CD4-positive, alpha-beta T cell treated with Interleukin-15 for 4 hours (primary cell): ENCODE measurements at regions not wholly inside any gene's neighbourhood (a gene's known extent, or its start where the extent isn't known, plus 50 kb on each side); places are given as distances from the start of the nearest gene placed in this dataset.
"Not testable (repeated sequence)": the region's sequence is repeated elsewhere in the genome, so short reads cannot be mapped to it uniquely, and the experiment has no call there.

ENCODE experiments used
- DNase-seq: peaks from one replicate; pipeline ENCODE4 v3.0.0-alpha.2; 2020; ENCODE audit warnings: low spot score

DNA sequence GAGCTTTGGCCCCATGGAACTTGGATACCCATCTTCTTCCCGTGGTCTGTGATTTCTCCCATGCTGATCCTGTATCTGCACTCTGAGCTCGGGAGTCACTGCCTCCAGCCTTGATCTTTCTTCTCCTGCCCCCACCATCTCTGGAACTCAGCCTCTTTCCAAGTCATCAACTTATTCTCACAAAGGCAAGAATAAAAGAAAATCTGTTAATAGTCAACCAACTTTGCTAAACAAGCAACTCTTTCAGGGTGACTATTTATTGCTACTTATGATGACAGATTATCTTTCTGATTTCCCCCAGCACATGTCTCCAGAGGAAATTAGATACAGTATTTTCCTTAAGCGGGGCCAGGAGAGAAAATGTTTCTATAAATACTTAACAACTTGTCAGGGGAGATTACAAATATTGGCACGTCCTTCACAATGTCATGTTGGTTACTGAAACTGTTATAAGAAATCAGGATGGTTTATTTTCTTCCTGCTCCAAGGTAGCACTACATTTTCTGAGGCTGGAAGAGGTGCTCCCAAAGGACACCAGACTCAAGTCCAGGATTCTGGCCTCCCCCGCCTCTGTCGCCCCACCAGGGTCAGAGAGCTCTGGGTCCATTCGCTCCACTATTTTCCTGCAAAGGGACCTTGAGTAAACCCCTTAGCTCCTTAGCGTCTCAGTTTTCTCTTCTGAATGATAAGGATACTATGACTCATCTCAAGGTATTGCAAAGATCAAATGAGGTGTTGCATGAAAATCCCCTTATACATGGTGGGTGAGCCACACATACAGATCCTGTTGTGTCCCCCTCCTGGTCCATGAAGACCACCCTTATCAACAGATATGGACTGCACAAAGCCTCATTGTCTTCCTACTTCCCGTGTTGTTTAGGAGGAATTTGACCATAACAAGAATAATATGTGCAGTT lies 205.2 kb upstream of the WSCD1 start:
- DNase-seq = no peak

DNA sequence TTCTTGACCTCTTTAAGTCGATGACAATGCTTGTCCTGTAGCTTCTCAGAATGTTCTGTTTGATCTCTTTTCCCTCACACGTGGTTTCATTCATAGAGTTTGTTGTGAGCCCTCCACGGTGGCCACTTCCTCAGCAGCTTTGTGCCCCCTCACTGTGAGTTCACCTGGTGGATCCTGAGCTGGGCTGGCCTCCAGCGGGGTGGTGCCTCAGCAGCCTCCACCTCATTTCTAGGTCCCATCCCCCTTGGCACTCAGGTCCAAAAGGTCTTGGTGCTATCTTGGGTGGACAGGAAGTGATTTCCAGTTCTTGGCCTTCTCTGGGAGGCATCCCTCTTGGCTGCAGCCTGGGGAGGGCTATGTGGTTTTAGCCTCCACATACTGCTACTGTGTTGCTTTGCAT lies 203.2 kb upstream of the WSCD1 start:
- DNase-seq = no peak

DNA sequence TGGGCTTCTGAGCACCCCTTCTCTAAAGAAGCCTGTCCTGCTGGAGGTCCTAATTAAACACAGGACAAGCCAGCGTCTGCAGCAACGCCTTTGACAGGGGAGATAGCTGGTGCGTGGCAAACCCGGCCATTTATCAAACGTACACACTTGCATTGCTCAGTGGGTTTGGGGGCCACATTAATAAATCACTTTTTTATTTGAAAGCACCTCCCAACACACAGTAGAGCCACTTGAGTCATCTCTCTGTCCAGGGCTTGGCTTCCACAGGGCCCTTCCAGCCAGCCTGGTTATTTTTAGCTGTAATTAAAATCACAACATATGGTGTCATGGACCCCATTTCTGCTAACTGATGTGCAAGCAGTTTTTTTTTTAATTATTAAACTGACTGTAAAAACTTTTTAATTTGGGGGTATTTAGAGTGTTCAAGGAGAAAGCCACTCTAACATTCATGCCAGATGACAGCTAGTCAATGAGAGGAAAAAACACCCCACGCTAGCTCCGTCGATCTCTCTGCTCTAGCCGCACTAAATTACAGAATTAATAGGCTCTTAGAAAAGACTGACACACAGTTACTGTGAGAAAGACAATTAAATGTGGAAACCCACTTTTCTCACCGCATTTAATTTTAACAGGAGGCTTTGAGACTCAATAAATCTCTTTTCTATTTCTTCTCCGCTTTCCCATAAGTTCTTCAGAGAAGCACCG lies 201.0 kb upstream of the WSCD1 start:
- no peak for DNase-seq

DNA sequence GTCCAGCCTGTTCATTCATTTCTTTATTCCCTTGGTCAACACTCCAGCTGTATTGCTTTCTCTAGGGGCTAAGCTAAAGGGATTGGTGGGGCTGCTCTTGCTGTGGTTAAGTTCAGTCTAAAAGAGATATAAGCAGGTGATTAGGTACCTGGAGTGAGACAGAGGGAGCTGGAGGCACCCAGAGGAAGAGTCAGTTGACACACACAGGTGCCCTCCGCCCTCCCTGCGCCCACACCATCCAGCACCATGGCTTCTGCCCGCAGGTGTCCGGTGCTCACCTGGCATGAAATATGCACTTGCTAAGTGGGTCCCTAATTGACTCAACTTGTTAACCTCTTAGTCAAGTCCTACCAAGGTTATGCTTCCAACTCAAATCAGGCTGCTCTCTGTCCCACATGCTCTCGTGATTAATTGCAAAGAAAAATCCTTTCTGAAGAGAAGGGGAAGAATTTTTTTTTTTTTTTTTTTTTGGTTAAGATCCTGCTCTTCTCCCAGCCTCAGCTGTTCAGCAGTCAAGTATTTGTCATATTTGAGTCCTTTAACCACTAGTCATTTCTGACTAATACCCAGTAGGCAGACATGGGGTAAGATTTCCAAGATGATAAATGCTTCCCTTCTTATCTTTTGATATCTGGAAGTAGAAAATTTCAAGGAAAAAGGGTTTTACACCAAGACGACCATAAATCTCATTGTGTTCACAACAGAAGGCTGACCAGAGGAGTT lies 199.8 kb upstream of the WSCD1 start:
- no peak for DNase-seq

DNA sequence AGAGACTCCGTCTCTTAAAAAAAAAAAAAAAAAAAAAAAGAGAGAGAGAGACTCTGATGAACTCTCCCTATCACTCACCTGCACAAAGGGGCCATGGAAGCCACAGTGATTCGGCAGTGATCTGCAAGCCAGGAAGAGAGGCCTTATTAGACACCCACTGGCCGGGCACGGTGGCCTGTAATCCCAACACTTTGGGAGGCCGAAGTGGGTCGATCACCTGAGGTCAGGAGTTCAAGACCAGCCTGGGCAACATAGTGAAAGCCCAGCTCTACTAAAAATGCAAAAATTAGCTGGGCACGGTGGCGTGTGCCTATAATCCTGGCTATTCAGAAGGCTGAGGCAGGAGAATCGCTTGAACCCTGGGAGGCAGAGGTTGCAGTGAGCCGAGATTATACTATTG lies 198.5 kb upstream of the WSCD1 start:
- DNase-seq = no peak

DNA sequence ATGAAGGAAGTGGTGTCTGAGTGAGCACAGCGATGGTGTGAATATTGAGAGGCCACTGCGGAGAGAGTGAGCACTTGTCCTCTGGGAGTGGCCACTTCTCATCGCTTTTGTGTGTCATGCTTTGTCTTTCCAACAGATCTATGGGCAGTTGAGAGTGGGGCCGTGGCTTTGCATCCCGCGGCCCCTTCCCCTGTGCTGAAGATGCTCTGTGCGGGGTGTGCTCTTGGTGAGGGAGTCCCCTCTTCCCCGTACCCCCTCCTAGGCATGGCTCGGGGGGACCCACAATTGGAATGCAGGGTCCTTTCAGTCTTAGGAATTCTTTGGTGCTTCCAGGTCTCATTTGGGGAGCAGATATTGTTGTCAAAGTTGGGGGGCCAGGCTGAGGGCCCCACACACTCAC lies 197.3 kb upstream of the WSCD1 start:
- no peak for DNase-seq

DNA sequence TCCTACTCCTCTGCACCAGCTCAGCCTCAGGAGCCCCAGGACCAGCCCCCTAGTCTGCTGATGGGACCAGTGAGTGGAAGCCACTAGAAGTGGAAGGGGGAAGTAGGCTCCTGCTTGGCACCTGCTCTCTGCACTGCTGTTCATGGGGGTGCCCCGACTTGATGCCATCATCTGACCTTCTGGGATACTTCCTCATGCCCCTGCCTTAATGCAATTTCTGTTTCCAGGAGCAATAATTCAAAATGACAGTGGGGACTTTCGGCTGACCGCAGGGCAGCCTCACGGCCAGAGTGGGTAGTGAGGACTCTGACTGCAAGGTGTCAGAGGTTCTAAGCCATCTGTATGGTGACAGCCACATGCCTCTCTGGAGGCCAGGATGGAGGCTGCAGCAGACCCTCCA lies 196.4 kb upstream of the WSCD1 start:
- no peak for DNase-seq

DNA sequence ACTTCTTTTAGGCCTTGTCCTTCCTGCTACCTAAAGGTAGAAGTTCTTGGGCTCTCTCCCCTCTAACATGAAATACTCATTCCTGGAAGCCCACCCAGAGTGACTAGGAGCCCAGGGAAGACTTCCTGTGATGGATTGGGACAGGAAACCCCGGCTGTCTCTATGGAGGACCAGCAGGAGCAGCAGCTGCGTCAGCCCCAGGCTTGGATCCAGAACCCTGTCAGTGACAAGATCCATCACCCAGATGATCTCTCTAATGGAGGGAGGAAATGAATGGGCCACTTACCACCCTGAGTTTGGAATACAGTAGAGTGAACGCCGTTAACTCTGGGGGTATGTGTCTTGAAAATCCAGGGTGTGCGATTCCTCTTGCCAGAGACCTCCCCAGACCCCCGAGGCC lies 195.7 kb upstream of the WSCD1 start:
- no peak for DNase-seq

DNA sequence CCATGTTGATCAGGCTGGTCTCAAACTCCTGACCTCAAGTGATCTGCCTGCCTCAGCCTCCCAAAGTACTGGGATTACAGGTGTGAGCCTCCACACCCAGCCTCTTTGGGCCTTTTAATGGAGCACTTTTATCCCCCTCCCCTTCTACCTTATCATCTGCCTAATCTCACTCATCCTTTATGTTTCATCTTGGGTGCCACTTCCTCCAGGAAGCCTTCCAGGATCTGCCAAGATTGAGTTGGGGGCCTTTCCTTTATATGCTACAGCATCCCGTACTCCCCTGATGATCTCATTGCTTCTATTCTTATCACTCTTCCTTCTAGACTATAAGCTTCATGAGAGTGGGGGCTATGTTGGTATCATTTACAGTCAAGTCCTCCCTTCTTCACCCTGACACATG lies 192.8 kb upstream of the WSCD1 start:
- DNase-seq = no peak

DNA sequence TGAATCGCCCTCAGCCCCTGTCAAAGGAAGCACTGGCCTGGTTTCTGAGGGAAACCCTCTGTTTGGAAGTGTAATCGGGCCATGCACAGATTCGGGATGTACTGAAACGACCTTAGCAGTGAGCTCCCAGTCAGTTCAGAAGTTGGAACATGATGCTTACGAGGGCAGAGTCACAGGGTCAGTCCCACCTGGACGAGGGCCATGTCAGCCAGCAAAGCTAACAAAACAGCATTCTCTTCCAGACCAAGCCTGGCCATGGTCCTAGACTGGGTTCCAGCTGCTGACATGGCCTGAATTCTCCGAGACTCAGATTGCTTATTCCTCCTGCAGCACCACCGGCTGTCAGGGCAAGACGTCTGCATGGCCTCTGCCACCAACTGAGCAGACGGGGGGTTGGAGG lies 192.2 kb upstream of the WSCD1 start:
- no peak for DNase-seq

DNA sequence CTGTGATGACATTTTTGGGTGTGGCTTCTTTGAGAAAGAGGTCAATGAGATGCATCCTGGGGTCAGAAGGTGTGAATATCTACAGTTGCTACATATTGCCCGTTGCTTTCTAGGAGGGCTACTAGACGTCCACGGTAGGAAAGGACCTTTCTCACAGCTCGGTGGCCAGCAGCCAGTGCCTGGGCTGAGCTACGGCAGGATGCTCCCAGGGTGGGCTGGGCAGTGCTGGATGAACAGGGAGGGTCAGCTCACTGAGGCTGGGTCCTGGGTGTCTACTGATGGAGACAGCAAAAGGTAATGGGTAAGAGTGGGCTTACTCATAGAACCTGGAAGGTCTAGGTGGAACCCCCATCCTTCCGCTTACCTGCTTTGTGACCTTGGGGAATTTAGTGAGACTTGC lies 188.3 kb upstream of the WSCD1 start:
- no peak for DNase-seq

DNA sequence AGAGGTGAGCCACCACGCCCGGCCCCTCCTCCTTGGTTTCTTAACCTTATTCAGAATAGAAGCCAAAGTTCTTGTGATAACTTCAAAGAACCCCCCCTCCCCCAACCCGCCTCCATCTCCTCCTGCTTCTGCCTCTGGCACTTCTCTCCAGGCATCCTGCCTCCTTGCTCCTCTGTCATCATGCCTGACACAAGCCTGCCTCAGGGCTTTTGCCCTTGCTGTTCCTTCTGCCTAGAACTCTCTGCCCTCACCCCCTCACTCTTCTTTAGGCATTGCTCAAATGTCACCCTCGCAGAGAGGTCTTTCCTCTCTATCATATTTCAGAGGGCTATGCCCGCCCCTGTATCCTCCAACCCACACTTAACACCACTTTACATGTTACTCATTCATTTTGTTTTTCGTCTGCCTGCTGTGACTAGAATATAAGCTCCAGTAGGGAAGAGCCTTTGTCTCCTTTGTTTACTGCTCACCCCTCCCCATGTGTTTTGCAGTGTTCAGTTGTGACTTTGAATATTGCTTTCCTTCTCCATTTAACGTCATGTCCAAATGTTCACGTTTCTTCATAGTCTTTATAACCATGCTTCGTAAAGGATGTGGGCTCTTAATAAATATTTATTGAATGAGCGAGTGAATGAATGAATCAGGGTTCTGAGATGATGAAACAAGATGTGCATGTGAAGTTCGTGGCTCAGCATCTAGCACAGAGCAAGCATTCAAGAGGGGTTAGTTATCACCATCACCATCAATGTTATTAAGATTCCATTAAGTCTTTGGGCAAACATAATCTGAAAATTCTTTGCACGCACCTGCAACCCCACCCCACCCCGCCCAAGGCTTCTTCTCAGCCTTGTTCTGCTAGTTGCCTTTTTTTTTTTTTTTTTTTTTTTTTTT lies 186.2 kb upstream of the WSCD1 start:
- no peak for DNase-seq

DNA sequence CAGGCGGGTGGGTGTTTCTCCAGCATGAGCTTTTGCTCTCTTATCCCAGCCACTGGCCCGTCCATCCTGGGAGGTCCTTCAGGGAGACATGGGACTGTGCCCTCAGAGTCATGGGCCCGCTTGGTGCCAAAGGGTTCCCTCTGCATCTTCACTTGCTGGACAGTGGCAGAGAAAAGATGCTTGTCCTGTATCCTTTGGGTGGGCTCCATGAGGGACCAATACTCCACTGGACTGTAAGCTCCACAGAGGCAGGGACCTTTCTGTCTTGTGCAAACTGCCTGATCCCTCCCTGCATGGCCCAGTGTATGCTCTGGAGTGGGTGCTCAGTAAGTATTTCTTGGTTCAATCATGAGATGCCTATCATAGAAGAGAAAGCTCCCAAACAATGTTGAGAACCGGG lies 184.8 kb upstream of the WSCD1 start:
- no peak for DNase-seq

DNA sequence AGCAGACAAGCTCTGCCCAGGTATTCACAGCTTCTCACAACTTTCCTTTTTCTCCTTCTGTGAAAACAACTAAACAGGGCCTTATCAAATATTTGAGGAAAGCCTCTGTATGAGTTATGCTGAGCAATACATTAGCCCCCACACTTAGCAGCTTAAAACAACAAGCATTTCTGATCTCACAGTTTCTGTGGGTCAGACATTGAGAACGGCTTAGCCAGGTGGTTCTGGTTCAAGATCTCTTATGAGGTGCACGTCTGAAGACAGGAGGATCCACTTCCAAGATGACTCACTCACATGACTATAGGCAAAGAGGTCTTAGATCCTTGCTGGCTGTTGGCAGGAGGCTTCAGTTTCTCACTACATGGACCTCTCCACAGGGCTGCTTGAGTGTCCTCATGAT lies 181.4 kb upstream of the WSCD1 start:
- DNase-seq = no peak

DNA sequence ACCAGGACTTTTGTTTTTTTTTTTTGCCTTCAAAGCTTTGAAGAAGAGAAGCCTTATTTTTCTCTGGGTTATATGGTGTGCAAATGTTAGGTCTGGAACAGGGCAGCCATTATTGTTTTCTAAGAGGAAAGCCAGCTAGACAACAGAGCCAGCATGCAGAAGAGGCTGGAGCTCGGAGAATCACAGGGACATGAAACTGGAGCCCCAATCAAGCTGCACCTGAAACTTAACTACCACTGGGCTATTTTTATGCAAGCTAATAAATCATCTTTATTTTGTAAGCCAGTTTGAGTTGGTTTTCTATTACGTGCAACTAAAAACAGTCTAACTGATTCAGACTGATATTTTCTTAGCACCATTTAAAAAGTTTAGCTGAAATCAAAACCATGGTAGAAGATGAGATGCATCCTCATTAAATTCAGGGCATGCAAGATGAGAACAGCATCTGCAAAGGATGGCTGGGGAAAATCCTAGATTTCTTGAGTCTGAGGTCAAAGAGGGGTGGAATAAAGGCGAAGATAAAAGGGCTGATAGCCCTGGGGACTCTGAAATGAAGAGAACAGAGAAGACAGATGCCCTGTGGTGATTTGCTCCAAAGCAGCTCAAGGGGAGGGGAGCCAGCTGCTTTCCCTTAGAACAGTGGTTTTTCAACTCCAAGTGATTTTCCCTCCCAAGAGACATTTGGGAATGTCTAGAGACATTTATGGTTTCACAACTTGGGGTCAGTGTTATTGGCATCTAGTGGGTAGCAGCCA lies 177.1 kb upstream of the WSCD1 start:
- DNase-seq = no peak

DNA sequence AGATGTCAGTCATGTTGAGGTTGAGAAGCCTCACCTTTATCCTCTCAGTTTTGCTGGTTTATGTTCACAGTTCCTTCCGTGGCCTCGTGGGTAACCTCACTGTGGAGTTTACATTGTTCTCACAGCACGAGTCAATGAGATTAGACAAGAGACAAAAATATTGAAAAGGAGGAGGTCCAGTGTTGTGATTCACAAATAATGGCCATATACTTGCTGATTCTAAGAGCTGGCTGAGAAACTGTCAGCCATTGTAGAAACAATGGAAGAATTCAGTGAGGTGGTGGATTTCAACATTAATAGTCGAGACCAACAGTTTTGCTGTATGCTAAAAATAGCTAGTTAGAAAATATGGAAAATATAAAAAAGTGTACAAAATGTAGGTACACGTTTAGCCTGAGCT lies 176.4 kb upstream of the WSCD1 start:
- no peak for DNase-seq

DNA sequence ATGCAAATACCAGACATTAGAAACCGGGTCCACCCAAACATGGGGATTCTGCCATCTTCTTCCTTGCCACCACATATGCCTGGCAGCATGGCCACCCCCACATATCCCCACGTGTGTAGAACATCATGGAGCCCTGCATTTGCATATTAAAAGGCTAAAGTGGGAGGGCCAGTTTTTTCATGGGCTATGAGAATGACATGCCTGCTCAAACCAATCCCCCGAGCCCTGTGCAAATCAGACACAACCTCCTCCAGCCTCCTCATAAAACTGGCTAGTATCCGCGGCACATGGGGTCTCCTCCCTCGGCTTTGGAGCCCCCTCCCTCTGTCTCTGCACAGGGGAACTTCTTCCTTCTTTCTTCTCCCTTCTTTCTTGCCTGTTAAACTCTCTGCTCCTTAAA lies 174.9 kb upstream of the WSCD1 start:
- no peak for DNase-seq

DNA sequence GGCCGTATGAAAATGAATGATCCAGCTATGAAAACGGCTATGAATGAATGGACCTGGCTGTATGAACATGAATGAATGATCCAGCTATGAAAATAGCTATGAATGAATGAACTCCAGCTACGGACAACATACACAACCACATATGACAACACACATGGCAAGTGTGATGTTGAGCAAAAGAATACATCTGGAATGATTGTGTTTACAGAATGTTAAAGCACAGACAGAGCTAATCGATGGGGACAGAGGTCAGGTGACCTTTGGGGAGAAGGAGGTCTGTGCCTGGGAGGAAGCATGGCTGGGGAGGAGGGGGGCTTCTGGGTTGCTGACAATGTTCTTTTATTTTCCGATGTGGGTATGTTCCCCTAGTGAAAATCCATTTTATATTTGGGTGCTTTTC lies 174.0 kb upstream of the WSCD1 start:
- DNase-seq = no peak

DNA sequence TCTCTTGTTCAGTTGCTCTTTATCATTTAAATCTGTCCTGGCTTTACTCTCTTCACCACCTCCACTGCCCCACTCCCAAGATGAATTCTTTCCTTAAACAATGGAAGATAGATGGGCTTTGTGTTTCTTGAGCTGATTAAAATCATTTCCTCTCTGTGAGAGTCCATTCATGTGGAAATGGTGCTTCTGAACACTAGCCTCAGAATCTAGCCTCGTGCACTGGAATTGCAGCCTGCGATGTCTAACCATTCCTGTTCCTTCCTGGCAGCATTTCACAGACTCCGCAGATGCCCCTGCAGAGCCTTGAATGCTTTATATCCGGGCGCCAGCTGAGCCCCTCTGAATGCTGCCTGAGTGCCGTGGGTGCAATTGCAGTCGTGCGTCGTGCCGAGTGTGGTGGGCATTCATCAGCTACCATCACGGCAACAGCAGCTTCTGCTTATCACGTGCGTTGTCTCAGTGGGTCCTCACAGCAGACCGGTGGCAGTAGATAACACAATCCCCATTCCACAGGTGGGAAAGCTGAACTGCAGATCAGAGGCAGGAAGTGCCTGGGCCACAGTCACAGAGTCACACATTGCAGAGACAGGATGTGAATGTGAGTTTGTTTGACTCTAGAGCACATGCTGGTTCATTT lies 172.8 kb upstream of the WSCD1 start:
- DNase-seq = no peak

DNA sequence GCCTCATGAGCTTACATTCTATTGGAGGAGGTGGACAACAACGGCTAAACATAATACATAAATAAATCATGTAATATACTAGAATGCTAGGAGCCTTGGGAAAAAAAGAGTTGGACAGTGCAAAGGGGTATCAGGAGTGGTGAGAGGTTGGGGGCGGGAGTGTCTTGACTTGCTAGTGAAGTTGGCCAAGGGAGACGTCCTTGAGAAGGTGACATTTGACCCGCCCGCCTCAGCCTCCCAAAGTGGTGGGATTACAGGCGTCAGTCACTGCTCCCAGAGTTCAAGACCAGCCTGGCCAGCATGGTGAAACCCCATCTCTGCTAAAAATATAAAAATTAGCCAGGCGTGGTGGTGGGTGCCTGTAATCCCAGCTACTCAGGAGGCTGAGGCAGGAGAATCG lies 172.2 kb upstream of the WSCD1 start:
- DNase-seq = not testable (repeated sequence)

DNA sequence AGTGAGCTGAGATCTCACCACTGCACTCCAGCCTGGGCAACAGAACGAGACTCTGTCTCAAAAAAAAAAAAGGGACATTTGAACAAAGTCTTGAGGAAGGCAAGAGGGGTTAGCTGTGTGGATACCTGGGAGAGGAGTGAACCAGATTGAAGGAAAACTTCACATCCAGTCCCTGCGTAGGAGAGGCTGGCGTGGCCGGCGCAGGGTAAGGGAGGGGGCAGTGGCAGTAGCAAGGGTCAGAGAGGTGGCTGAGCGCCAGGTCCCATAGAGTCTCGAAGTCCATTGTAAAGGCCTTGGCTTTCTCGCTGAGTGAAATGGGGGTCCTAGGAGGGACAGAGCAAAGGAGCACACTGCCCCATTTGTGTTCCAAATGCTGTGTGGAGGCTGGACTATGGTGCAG lies 171.8 kb upstream of the WSCD1 start:
- DNase-seq = no peak
